ENCODE measurements at regions not wholly inside any gene's neighbourhood (a gene's known extent, or its start where the extent isn't known, plus 50 kb on each side); places are given as distances from the start of the nearest gene placed in this dataset.
"Not testable (repeated sequence)": the region's sequence is repeated elsewhere in the genome, so short reads cannot be mapped to it uniquely, and the experiment has no call there.

GRCh38 chr10:64576497-64576896 is 1055.3 kb downstream of the REEP3 start:
- DNase-seq (ENCODE audit: low read depth), result no peak

DNA sequence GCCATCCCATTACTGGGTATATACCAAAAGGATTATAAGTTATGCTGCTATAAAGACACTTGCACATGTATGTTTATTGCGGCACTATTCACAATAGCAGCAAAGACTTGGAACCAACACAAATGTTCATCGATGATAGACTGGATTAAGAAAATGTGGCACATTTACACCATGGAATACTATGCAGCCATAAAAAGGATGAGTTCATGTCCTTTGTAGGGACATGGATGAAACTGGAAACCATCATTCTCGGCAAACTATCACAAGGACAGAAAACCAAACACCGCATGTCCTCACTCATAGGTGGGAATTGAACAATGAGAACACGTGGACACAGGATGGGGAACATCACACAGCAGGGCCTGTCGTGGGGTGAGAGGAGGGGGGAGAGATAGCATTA is 1057.6 kb downstream of the REEP3 start:
- not testable (repeated sequence) for DNase-seq (ENCODE audit: low read depth)

DNA sequence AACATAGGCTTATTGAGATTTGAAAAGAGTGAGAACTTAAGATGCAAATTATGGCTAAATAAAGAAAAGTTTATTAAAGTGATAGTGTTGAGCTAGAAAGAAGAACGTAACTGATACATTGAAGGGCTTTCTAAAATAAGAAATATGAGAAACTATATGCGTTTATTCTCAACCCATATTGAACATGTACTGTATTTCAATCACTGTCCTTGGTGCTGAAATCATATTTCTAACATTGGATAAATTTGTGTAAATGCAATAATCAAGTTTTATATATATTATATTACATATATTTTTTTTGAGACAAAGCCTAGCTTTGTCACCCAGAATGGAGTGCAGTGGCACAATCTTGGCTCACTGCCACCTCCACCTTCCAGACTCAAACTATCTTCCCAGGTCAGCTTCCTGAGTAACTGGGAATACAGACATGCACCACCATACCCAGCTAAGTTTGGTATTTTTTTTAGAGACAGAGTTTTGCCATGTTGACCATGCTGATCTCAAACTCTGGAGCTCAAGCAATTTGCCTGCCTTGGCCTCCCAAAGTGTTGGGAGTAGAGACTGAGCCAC is 1065.8 kb downstream of the REEP3 start:
- DNase-seq (ENCODE audit: low read depth), result no peak

- DNase-seq (ENCODE audit: low read depth), result no peak
Observed at GRCh38 chr10:64594072-64594471, 1072.9 kb downstream of the REEP3 start.

GRCh38 chr10:64598600-64598999 is 1077.4 kb downstream of the REEP3 start:
- DNase-seq (ENCODE audit: low read depth), result no peak

DNA sequence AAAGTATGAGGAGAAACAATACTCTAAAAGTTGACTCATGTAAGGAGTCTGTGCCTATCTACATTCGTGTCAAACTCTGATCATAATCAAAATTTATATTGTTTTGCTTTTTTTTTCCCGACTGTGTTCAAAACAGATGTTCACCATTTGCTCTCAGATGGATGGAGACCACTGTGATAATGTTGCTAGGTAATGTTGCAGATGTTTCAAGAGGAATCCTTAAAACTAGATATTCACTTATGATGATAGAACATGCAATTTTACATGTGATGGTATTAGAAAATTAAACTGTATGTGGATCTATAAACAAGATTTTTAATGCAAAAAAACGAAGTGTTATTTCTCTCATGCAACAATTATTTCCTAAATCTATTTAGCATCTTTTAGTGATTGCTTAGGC is 1080.1 kb downstream of the REEP3 start:
- DNase-seq (ENCODE audit: low read depth), result no peak

- DNase-seq (ENCODE audit: low read depth), result no peak
Observed at GRCh38 chr10:64617085-64617484, 1095.9 kb downstream of the REEP3 start.

DNA sequence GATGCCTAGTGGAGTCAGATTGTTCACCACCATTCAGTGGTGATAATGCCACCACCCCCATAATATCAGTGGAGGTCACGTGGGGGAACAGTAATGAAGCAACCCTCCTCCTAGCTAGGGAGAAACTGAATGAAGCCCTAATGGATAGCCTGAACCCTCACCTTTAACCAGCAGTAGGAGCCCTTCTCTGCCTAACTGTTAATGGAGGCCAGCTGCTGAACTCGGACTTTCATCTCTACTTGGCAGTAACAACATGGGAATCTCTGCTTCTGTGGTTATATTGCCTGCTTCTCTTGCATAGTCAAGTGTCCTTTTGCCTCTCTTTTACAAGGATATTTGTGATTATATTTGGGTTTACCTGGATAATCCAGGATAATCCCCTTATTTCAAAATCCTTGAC is 1097.9 kb downstream of the REEP3 start:
- DNase-seq (ENCODE audit: low read depth), result no peak

DNA sequence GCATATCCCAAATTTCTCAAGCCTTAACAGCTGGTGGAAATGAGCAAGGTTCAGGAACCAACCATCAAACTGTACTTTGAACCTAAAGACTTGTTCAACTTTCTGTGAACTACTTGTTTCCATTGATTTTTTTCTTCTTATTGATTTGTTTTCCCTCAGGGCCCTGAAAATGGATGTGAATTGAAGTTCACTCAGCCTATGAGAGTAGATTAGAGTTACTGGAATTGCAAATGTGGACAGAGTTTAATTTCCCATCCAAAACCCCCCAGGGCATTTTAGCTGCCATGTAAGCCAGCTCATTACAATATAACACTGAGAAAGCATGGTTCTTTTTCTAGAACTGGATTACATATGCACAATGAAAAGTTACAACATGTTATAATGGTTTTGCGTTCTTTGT is 1105.7 kb downstream of the REEP3 start:
- no peak for DNase-seq (ENCODE audit: low read depth)

DNA sequence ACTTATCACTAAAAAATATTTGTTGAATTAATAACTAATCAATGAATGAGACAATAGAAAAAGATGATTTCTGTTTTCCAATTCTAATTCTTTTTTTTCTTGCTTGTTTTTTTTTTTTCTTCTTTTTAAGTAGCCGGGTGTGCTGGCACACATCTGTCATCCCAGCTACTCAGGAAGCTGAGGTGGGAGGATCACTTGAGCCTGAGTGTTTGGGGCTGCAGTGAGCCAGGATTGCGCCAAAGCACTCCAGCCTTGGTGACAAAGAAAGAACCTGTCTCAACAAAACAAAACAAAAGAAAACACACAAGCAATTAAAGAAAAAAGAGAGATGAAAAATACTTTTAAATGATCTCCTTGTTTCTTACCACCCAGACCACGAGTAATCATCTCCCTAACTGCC is 1109.3 kb downstream of the REEP3 start:
- DNase-seq (ENCODE audit: low read depth), result no peak

DNA sequence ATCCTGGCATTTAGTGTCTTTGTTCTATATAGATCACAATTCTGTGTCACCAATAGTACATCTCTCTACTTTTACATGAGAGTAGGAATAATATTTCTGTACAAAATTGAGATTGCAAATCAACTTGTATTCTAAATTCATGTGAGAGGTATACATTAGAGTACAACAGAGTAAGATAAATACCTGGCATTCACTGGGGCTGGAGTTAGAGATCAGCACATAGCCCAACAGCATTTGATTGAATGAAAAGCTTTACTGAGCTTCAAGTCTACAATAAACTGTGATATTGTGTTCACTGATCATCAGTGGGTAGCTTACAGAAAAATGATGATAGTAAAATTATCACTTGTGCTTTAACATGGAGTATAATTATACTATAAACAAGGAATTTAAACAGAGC is 1114.7 kb downstream of the REEP3 start:
- DNase-seq (ENCODE audit: low read depth), result no peak

DNA sequence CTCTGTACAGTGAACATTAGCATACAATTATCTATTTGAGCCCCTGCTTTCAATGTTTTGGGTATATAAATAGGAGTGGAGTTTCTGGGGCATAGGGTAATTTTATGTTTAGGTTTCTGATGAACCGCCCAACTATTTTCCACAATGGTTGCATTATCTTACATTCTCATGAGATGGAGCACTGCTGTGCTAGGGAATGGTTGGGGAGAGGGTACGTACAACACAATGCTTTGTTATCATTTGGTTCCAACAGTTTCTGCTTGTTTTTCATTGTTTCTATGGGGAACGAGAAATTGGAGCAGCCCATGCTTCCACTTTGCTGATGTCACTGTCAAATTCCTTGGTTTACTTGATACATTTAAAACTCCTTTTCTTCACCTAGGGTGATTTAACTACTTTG is 1115.3 kb downstream of the REEP3 start:
- DNase-seq (ENCODE audit: low read depth), result no peak

DNA sequence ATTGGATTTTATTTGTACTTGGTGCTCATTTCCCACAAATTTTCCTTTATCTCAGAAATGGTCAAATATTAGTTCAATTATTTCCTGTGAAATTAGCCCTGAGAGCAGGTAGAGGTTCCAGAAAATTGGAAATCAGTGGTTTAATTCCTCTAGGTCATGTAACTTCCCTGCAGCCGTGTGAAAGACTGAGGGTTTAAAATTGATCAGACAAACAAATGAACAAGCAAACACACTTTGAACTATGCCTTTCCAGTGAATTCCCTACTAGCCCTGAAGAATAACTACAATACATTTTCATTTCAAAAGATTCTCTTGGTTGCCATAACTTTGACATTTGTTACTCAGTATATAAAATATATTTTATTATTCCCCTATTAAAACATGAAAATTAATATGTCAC is 1116.7 kb downstream of the REEP3 start:
- DNase-seq (ENCODE audit: low read depth), result no peak

DNA sequence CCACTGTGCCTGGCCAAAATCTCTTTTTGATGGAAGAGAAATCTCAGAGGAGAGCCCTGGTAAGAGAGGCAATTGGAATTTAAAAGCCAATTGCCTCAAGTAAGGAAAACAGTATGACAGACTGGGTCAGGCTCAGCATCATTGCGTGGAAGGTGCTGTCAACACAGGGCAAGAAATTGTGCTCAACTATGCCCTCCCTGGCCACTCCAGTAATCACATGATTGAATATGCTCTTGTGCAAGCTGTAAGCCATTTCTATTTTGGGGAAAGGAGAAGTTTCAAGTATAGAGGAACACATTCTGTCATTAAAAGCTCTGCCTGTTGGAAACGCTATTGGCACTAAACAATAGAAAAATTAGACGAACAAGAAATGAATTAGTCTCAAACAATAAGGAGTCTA is 1127.7 kb downstream of the REEP3 start:
- DNase-seq (ENCODE audit: low read depth), result no peak

- no peak for DNase-seq (ENCODE audit: low read depth)
Observed at GRCh38 chr10:64658528-64658927, 1137.3 kb downstream of the REEP3 start.

GRCh38 chr10:64659311-64659710 is 1138.1 kb downstream of the REEP3 start:
- no peak for DNase-seq (ENCODE audit: low read depth)

DNA sequence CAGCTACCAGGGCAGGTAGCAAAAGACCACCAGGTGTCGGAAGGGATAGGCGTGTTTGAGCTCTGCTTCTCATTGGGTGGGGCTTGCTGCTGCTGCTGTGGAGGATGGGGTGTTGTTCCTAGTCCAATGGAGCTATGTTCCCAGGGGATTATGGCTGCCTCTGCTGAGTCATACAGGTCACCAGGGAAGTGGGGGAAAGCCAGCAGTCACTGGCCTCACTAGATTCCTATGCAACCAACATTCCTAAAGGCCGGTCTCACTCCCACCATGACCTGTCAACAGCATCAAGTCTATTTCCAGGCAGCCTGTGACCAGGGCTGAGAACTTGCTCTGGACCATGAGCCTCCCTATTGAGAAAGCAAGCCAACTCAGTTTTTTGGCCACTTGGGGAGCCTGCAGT is 1160.8 kb downstream of the REEP3 start:
- no peak for DNase-seq (ENCODE audit: low read depth)

GRCh38 chr10:64690194-64690593 is 1169.0 kb downstream of the REEP3 start:
- no peak for DNase-seq (ENCODE audit: low read depth)

GRCh38 chr10:64699244-64699643 is 1178.0 kb downstream of the REEP3 start:
- DNase-seq (ENCODE audit: low read depth), result no peak

GRCh38 chr10:64702086-64702485 is 1180.9 kb downstream of the REEP3 start:
- not testable (repeated sequence) for DNase-seq (ENCODE audit: low read depth)

DNA sequence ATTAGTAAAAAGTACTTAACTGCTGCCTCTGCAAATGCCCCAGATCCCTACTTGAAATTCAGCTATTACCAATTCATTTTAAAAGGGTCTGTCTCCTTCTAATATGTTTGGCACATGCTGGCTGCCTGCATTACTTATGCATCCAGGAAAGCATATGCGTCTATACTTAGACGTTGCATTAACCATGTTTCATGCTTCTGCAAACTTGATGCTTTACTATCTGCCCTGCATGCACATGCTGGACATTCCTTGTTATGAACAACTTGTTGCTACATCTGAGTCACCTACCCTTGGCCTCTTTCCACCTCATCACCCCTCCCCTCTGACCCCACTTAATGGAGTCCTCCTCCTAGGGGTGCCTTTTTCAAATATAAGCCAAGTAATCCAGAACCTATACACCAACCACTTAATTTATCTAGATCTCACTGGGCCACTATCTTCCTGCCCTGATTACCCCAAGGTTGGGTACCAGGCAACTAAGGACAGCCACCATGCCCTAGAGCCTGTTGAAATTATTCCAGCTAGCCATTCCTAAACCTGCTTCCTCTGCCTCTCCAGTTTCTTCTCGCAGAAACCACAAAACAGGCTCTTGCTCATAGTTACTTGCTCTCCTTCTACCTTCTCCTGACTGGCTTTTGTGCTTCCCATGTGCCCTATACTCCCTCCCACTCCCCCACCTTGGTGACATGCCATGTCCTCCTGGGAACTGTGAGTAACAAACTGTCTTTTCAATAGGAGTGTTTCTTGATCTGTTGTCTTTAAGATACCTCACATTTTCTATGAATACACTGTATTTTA is 1187.9 kb downstream of the REEP3 start:
- DNase-seq (ENCODE audit: low read depth), result no peak

DNA sequence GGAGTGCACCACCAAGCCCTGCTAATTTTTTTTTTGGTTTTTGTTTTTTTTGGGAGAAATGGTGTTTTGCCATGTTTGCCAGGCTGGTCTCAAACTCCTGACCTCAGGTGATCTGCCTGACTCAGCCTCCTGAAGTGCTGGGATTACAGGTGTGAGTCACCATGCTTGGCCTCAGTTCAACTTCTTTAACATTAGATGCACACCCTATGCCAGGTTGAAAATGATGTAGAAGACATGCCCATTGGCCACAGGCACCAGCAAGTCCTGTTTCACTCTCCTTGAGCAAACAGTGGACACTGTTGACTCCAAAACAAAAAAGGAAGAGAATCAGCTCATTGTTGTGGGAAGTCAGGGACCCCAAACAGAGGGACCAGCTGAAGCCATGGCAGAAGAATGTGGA is 1205.3 kb downstream of the REEP3 start:
- no peak for DNase-seq (ENCODE audit: low read depth)

DNA sequence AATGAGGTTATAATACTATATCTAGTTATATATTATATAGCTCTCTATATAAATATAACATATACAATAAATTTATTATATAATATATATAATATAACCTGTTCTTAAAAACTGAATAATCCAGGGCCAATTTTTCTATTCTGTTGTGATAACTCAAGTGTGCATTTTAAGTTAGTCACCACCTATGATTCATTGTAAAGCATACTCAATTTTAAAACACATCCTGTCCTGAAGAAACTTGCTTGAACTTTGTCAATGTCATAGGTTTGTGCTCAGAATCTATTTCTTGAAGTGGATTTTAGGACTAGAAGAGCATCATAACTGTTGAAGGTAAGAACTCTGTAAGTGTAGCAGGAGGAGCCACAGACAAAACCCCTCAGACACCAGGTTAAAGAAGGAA is 1209.8 kb downstream of the REEP3 start:
- no peak for DNase-seq (ENCODE audit: low read depth)

GRCh38 chr10:64732372-64732957 is 1211.3 kb downstream of the REEP3 start:
- DNase-seq (ENCODE audit: low read depth), result no peak
